KG1 (cell line): ENCODE measurements at regions not wholly inside any gene's neighbourhood (a gene's known extent, or its start where the extent isn't known, plus 50 kb on each side); places are given as distances from the start of the nearest gene placed in this dataset.
"Not testable (repeated sequence)": the region's sequence is repeated elsewhere in the genome, so short reads cannot be mapped to it uniquely, and the experiment has no call there.

Experiments
- DNase-seq: peaks from one replicate; lab custom pipeline; 2025; lab: John Stamatoyannopoulos, UW

DNA sequence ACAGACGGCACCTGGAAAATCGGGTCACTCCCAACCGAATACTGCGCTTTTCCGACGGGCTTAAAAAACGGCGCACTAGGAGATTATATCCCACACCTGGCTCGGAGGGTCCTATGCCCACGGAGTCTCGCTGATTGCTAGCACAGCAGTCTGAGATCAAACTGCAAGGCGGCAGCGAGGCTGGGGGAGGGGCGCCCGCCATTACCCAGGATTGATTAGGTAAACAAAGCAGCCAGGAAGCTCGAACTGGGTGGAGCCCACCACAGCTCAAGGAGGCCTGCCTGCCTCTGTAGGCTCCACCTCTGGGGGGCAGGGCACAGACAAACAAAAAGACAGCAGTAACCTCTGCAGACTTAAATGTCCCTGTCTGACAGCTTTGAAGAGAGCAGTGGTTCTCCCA is 64.5 kb downstream of the SLC30A10 start:
- not testable (repeated sequence) for DNase-seq

GRCh38 chr1:219862366-219862765 is 66.0 kb downstream of the SLC30A10 start:
- DNase-seq, result no peak

GRCh38 chr1:219858980-219859379 is 69.4 kb downstream of the SLC30A10 start:
- DNase-seq, result no peak

DNA sequence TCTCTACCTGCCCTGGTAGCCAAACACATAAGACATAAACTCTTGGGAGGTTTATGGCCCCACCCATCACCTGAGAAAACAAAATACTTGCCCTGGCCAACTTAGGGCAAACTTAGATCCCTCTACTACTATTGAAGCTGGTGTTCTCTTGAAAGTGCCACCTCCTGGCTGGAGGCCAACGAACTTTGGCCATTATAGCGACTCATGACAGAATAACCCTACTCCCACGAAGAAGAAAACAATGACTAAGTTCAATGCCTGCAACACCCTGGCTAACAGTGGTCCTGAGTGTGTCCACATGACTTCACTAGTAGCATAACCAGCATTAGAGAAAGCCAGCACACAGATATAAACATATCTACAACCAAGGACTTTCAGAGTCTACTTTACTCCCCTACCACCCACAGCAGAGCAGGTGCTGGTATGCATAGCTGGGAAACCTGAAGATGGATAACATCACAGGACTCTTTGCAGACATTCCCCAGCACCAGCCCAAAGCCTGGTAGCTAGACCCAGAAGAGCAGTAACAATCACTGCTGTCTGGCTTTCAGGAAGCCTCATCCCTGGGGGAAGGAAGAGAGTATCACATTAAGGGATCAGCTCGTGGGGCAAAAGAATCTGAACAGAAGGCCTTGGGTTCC is 81.0 kb downstream of the SLC30A10 start:
- no peak for DNase-seq

DNA sequence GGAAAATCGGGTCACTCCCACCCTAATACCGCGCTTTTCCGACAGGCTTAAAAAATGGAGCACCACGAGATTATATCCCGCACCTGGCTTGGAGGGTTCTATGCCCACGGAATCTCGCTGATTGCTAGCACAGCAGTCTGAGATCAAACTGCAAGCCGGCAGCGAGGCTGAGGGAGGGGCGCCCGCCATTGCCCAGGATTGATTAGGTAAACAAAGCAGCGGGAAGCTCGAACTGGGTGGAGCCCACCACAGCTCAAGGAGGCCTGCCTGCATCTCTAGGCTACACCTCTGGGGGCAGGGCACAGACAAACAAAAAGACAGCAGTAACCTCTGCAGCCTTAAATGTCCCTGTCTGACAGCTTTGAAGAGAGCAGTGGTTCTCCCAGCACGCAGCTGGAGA is 88.8 kb downstream of the SLC30A10 start:
- DNase-seq, result not testable (repeated sequence)

GRCh38 chr1:219837994-219838294 is 90.4 kb downstream of the SLC30A10 start:
- no peak for DNase-seq

DNA sequence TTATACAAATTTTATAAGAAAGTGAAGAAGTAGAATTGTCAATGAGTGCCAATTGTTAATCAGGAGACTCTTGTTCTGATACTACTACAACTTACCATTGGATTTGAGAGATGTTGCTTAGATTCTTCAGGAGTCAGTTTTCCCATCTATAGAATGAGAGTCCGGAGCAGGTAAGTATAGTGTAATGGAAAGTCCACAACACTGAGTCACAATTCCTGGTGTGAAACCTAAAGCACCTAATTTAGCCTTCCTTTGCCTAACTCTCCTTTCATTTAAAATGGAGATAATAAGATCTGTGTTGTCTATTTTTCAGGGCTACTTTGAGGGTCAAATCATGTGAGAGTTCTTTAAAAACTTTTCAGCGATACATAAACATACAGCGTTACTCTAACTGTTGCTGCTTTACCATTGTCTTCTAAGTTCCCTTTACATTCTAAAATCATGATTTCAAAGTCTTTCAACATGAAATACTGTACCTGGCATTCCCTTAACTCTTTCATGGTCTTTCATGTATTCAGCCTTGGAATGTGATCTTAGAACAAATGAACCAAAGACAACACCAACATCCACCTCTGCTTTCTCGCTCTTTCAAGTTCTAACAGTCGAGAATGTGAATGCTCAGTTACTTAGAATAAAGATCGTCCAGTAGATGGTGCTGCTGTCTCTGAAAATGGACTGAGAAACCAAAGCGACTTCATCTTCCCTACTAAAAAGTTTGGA is 90.9 kb downstream of the SLC30A10 start:
- DNase-seq, result no peak

DNA sequence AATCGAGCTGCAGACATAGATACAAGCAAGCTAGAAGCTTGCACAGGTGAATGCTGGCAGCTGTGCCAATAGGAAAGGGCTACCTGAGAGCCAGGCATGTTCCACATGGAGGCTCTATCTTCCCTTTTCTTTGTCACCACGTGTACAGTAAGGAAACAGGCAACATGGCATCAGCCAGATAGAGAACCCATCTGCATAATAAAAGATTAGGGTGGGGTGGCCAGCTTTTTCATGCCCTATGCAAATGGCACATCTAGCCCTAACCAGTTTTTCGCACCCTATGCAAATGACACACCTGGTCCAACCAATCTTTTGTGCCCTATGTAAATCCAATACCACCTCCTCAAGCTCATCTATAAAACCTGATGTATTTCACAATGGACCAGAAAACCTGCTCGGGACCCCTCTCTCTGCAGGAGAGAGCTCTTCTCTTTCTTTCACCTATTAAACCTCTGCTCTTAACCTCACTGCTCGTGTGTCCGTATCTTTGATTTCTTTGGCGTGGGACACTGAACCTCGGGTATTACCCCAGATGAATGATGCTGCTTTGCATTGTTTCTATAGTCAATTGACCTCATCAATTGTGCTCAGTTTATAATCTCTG is 93.9 kb downstream of the SLC30A10 start:
- no peak for DNase-seq

DNA sequence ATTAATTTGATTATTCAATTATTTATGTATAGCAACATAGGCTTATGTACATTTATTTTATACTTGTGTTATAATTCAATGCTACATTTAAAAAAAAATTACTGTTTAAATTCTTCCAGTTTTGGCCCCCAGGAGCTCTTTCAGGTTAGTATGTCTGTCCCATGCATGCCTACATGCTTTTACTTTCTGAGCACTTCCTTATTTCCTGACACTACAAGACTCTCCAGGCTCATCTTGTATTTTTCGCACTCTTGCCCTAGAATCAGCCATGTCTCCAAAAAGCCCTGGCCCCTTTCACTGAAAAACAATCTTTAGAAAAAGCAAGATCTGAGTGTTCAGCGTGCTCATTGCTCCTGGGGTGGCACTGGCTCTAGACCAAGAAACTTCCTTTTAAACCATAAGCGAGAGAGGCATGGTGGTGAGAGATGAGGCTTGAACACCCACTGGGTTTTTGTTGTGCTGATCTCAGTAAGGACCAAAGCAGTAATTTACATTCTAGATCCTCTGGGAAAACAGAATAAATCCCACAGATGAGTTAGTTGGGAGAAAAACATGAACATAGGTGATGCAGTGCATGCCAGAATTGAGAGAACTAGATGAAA is 95.0 kb downstream of the SLC30A10 start:
- DNase-seq, result no peak

- DNase-seq, result no peak
Observed at GRCh38 chr1:219826290-219826689, 102.1 kb downstream of the SLC30A10 start.

GRCh38 chr1:219825355-219825754 is 103.0 kb downstream of the SLC30A10 start:
- no peak for DNase-seq

DNA sequence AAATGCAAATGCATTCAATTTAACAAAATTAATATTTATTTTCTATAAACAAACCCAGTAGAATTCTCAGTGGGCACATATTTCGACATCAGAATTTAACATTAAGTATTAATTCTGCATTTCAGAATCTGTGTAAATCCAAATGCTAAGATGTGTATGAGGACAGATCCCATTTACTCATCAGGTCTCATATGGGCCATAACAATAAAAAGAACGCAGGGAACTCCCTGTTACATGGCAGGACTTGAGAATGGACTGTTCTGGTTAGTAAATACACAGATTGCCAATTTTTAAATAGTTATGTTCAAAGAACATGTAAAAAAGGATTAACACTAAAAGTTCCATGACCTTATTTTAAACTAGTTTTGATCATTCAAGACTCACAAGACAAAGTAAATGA is 104.0 kb downstream of the SLC30A10 start:
- DNase-seq, result no peak

DNA sequence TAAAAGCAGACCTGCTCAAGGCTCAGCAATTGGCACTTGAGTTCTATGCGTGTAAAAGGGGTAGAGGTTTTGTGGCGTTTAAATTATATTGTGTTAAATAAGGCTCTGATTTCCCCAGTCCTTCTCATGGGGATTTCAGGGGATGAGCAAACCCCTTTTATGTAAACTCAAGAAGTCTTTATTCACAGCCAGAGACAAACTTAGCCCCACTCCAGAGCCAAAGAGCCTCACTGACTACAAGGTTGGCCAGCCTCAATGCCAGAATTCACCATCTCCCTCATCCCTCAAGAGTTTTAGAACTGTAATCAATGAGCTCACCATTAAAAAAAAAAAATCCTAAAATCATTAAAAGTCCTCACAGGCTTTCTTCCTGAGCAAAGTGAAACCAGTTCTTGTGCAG is 107.8 kb downstream of the SLC30A10 start:
- DNase-seq, result no peak

DNA sequence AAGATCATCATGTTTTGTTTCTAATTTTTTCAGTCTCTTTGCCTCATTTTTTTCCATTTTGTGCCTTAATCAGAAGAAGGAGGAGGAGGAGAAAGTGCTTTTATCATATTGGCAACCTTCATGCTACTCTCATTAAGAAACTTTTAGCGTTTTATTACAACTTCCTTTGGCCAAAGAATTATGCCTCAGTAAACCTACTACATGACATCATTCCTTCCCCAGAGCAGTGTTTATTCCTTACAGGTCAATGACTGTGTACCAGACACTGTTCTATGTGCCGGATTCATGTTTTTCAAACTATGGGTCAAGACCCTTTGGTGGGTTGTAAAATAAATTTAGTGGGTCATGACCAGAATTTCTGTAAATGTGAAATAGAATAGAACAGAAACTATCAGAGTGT is 110.4 kb downstream of the SLC30A10 start:
- no peak for DNase-seq

GRCh38 chr1:219813294-219813693 is 115.1 kb downstream of the SLC30A10 start:
- DNase-seq, result no peak

DNA sequence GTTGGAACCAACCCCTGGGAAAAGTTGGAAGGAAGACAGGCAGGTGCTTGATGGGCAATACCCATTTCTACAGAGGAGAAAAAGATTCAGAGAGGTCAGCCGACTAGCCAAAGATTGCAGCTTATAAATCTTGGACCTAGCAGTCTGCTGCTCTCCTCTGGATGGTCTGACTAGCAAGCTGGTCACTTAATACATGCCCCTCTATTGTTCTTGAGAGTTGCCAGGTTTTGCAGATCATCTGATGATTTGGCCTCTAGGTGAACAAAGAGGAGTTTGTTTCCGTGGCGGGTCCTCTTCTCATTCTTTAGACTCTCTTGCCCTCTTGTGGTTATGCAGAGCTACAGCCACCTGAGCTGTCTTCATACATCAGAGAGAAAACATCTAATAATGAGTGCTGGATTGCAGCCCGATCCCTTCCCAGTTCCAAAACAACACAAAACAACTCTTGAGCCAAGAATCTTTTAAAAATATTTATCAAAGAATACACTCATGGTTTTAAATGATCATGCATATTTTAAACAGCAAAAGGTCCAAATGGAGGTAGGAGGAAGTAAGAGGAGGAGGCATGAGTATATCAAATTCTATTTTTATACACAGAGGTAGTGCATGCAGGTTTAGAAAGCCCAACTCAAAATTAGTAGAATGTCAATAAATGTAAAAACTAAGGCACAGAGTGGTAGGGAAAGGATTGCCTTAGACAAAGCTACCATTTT is 115.7 kb downstream of the SLC30A10 start:
- DNase-seq, result peak; percentile 6

DNA sequence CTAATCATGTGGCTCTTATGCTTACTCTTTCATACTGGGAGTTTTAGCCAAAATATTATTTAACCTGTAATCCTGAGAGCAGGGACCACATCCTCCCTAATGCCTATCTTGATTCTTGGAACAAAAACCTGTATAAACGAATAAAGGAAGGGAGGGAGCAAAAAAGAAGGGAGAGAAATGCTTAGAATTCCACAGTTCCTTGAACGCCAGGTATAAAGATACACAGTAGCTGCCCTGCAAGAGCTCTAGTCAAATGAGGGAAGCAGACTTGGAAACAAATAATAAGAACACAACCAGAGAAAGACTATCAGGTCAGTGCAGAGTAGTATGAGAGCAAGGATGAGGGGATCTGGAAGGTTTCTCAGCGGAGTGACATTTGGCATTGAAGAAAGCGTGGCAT is 116.3 kb downstream of the SLC30A10 start:
- DNase-seq, result no peak

DNA sequence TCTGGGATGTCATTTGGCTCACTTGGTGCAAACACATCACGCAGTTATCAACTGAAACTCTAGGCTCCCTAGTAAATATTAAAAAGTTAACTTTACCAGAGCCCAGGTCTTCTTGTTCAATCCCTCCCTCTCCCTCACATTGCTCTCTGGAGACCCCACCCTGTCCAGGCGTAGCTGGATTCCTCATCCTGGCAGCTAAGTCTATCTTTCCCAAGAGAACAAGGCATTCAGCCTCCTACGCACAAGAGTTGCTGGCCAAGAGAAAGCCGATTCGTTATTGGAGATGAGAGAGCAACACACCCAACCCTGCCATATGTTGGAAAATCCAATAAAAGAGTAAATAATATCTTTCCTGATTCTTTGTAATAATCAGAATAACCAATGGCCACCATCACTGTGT is 117.9 kb downstream of the SLC30A10 start:
- no peak for DNase-seq

GRCh38 chr1:219808790-219809189 is 119.6 kb downstream of the SLC30A10 start:
- DNase-seq, result no peak

DNA sequence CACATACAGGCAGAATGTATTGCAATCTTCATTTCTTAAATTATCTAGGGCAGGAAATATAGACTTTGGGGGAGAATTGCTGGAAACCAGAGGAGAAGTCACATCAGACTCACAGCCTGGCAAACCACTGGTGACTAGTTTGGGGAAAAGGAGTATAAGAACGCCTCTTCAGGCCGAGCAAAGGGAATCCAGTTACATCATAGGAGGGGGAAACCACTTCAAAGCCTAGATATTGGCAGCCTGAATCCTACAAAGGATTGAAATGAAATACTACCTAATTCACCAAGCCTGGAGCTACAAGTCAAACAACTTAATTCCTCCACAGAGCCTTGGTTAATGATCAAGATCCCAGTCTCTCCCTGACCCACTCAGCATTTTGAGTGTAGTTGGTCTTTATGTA is 121.7 kb downstream of the SLC30A10 start:
- DNase-seq, result no peak

- no peak for DNase-seq
Observed at GRCh38 chr1:219806020-219806419, 122.3 kb downstream of the SLC30A10 start.

GRCh38 chr1:219805191-219805590 is 123.2 kb downstream of the SLC30A10 start:
- no peak for DNase-seq
